DND-41 (cell line): ENCODE measurements at regions not wholly inside any gene's neighbourhood (a gene's known extent, or its start where the extent isn't known, plus 50 kb on each side); places are given as distances from the start of the nearest gene placed in this dataset.

Experiments
- ATAC-seq: fragments of 200-7000 bp; cut with Tn5 transposase; 3 replicates; pipeline ENCODE4 v1.9.1; 2021; ENCODE audit warnings: low read depth; ENCODE audit not compliant: insufficient read depth
- DNase-seq: peaks from one replicate; pipeline ENCODE4 v3.0.0-alpha.2; 2020
- H2AFZ ChIP-seq: 2 replicates; pipeline ENCODE4 v1.6.0; 2012; ENCODE audit warnings: low read depth, low read length
- H3K27ac ChIP-seq: 2 replicates; pipeline ENCODE4 v1.5.1; 2012; ENCODE audit warnings: low read length, inconsistent platforms
- H3K27me3 ChIP-seq: fragments of 200-600 bp; sonication (generic); 2 replicates; pipeline ENCODE4 v1.6.0; 2012; ENCODE audit warnings: low read length, mild to moderate bottlenecking, inconsistent platforms; ENCODE audit not compliant: insufficient read depth, poor library complexity
- H3K36me3 ChIP-seq: 2 replicates; pipeline ENCODE4 v1.5.1; 2012; ENCODE audit warnings: low read length, inconsistent platforms; ENCODE audit not compliant: insufficient read depth
- H3K4me1 ChIP-seq: 2 replicates; pipeline ENCODE4 v1.5.1; 2012; ENCODE audit warnings: mild to moderate bottlenecking, low read length; ENCODE audit not compliant: insufficient read depth
- H3K4me2 ChIP-seq: 2 replicates; pipeline ENCODE4 v1.6.0; 2012; ENCODE audit warnings: mild to moderate bottlenecking, moderate library complexity, low read length, inconsistent platforms; ENCODE audit not compliant: insufficient read depth
- H3K4me3 ChIP-seq, 2 experiments: fragments of 200-600 bp in 1 of 2; shearing (Covaris generic) in 1 of 2; 2 replicates each; pipeline ENCODE4 v1.5.1; 2012 to 2016; ENCODE audit warnings: inconsistent platforms in 2 of 2, low read length in 2 of 2, mild to moderate bottlenecking in 2 of 2, low read depth in 1 of 2, moderate library complexity in 1 of 2
- H3K79me2 ChIP-seq: 2 replicates; pipeline ENCODE4 v1.6.0; 2012; ENCODE audit warnings: low read length, inconsistent platforms; ENCODE audit not compliant: insufficient read depth
- H3K9ac ChIP-seq: 2 replicates; pipeline ENCODE4 v1.6.0; 2012; ENCODE audit warnings: low read depth, mild to moderate bottlenecking, inconsistent platforms, low read length, moderate library complexity
- H3K9me3 ChIP-seq: 2 replicates; pipeline ENCODE4 v1.5.1; 2012; ENCODE audit warnings: low read length, moderate library complexity, mild to moderate bottlenecking, inconsistent platforms; ENCODE audit not compliant: insufficient read depth, severe bottlenecking
- H4K20me1 ChIP-seq: 2 replicates; pipeline ENCODE4 v1.6.0; 2012; ENCODE audit warnings: low read length; ENCODE audit not compliant: insufficient read depth
- EZH2 ChIP-seq: IDR thresholded peaks from 3 replicates; pipeline ENCODE4 v1.6.1; 2012; ENCODE audit warnings: borderline replicate concordance, low read depth, mild to moderate bottlenecking, moderate library complexity, low read length, inconsistent platforms; ENCODE audit not compliant: severe bottlenecking
- TF ChIP-seq, protein P1 (sequence below): IDR thresholded peaks from 2 replicates; pipeline ENCODE4 v1.5.1; 2012; ENCODE audit warnings: borderline replicate concordance, low read length, moderate library complexity, mild to moderate bottlenecking; ENCODE audit not compliant: poor library complexity, severe bottlenecking; ENCODE audit errors: extremely low read depth

DNA sequence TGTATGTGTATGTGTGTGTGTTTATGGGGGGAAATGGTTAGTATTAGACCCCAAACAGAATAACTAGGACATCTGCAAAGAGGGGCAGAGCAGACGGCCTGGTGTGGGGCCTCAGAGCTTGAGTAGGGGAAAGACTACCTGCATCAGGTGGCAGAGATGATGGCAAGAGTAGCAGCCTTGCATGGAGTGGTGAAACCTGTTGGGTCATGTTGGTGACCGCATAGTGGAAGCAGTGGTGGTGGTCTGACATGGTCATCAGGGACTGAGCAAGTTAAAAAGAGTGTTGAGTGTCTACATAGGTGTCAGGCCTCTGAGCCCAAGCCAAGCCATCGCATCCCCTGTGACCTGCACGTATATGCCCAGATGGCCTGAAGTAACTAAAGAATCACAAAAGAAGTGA, 153.2 kb downstream of the FGF10 start:
- TF ChIP-seq EZH2, result no peak
- TF ChIP-seq, protein P1, sequence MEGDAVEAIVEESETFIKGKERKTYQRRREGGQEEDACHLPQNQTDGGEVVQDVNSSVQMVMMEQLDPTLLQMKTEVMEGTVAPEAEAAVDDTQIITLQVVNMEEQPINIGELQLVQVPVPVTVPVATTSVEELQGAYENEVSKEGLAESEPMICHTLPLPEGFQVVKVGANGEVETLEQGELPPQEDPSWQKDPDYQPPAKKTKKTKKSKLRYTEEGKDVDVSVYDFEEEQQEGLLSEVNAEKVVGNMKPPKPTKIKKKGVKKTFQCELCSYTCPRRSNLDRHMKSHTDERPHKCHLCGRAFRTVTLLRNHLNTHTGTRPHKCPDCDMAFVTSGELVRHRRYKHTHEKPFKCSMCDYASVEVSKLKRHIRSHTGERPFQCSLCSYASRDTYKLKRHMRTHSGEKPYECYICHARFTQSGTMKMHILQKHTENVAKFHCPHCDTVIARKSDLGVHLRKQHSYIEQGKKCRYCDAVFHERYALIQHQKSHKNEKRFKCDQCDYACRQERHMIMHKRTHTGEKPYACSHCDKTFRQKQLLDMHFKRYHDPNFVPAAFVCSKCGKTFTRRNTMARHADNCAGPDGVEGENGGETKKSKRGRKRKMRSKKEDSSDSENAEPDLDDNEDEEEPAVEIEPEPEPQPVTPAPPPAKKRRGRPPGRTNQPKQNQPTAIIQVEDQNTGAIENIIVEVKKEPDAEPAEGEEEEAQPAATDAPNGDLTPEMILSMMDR, result no peak
- no peaks in the 10 kb centered on the region for H3K79me2 ChIP-seq
- no peak overlapping the region for H3K27ac ChIP-seq
- no peak overlapping the region for H3K4me3 ChIP-seq
- no peaks in the 10 kb centered on the region for H3K9me3 ChIP-seq
- no peak for DNase-seq
- H3K4me1 ChIP-seq, result no peaks in the 10 kb centered on the region
- ATAC-seq, result no peak
- H4K20me1 ChIP-seq, result no peaks in the 10 kb centered on the region
- H3K9ac ChIP-seq, result no peak overlapping the region
- H3K36me3 ChIP-seq, result no peaks in the 10 kb centered on the region
- no peak overlapping the region for H2AFZ ChIP-seq
- H3K27me3 ChIP-seq, result no peaks in the 10 kb centered on the region
- H3K4me2 ChIP-seq, result no peak overlapping the region

GRCh38 chr5:44233691-44234090, 155.5 kb downstream of the FGF10 start:
- no peaks in the 10 kb centered on the region for H3K79me2 ChIP-seq
- TF ChIP-seq EZH2, result no peak
- TF ChIP-seq, protein P1, result no peak
- H3K9me3 ChIP-seq, result no peaks in the 10 kb centered on the region
- no peaks in the 10 kb centered on the region for H3K4me1 ChIP-seq
- no peak overlapping the region for H3K27ac ChIP-seq
- no peaks in the 10 kb centered on the region for H3K36me3 ChIP-seq
- H3K4me2 ChIP-seq, result no peak overlapping the region
- H4K20me1 ChIP-seq, result no peaks in the 10 kb centered on the region
- no peak for DNase-seq
- H3K4me3 ChIP-seq, result no peak overlapping the region
- no peak overlapping the region for H2AFZ ChIP-seq
- ATAC-seq, result no peak
- H3K27me3 ChIP-seq, result no peaks in the 10 kb centered on the region
- no peak overlapping the region for H3K9ac ChIP-seq

DNA sequence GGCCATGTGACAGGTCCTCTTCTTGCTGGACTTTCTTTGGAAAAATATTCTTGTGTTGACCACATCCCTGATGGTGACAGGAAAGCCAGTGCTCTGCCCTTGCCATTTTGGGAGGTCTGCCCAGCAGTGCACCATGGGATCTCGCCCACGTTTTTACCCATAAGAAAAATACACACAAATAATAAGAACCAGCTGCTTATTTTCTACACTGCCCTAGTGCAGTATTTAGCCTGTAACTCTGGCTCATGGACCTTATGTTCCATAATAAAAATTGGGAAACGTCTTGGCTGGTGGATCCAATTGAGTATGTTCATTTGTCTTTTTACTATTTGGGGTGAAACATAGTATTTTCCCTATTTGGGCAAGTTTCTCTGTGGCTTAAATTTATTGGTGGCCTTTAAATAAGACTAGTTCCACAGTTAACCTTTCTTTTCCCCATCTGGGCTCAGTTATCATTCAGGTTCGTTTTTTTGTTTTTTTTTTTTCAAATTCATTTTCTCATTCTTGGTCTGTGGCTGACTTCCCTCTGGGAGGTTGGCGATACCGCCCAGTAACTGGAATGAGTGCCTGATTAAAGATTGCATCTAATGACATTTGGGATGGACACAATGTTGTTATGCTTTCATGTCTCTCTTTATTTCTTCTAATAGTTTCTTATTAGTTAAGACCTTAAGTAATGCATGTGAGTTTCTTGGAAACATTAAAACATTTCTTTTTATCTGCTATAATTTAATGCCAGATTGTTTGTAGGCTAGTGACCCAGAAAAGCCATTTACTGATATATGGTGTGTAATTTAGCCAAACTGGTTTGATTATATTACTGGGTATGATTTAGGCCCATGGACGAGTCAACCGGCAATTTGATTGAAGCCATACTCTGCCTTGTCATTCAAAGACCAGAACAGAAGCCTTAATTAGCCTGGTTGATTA, 163.7 kb downstream of the FGF10 start:
- H3K4me1 ChIP-seq, result no peaks in the 10 kb centered on the region
- no peak overlapping the region for H3K4me2 ChIP-seq
- no peaks in the 10 kb centered on the region for H3K9me3 ChIP-seq
- ATAC-seq (no peak), DNase-seq (no peak)
- H3K79me2 ChIP-seq, result no peaks in the 10 kb centered on the region
- no peaks in the 10 kb centered on the region for H3K36me3 ChIP-seq
- H3K9ac ChIP-seq, result no peak overlapping the region
- no peak overlapping the region for H3K4me3 ChIP-seq
- no peak for TF ChIP-seq EZH2
- TF ChIP-seq, protein P1, result no peak
- H2AFZ ChIP-seq, result no peak overlapping the region
- no peak overlapping the region for H3K27ac ChIP-seq
- no peaks in the 10 kb centered on the region for H3K27me3 ChIP-seq
- H4K20me1 ChIP-seq, result no peaks in the 10 kb centered on the region
